ENCODE measurements at regions not wholly inside any gene's neighbourhood (a gene's known extent, or its start where the extent isn't known, plus 50 kb on each side); places are given as distances from the start of the nearest gene placed in this dataset.

- H3K36me3 ChIP-seq (ENCODE audit: control insufficient read depth, insufficient read depth, low read length) = no peaks in the 10 kb centered on the region
- H3K9me3 Mint-ChIP-seq = no peaks in the 10 kb centered on the region
- H3K9me3 ChIP-seq (ENCODE audit: control insufficient read depth, insufficient read depth, low read length) = no peaks in the 10 kb centered on the region
- H3K4me1 Mint-ChIP-seq = peaks cover 7 to 10% of the 10 kb centered on the region in 2 donors
- H3K4me1 ChIP-seq (ENCODE audit: control insufficient read depth, insufficient read depth, low read length) = peaks cover 6% of the 10 kb centered on the region
- no peak for DNase-seq
- intact Hi-C loops (cut with micrococcal nuclease) = no loop called here
- H3K27me3 ChIP-seq (ENCODE audit: control insufficient read depth, insufficient read depth, low read length) = no peaks in the 10 kb centered on the region
- ATAC-seq = no peak
- no peak overlapping the region for H3K27ac Mint-ChIP-seq
- no peaks in the 10 kb centered on the region for H3K36me3 Mint-ChIP-seq
- H3K27ac ChIP-seq (ENCODE audit: low read length) = no peak overlapping the region
- no peak for TF ChIP-seq CTCF (IDR thresholded peaks at IDR 0.05)
- no peak overlapping the region for H3K4me3 Mint-ChIP-seq
- no peaks in the 10 kb centered on the region for H3K27me3 Mint-ChIP-seq (ENCODE audit: low read depth in 2 of 2)
- no peak overlapping the region for H3K4me3 ChIP-seq (ENCODE audit: low read length)
These were observed 277.2 kb downstream of the BCL2 start for GRCh38 chr18:63042351-63042750.

- intact Hi-C loops (cut with micrococcal nuclease) = no loop called here
- no peaks in the 10 kb centered on the region for H3K9me3 Mint-ChIP-seq
- peak in 1 of 3 donors; percentile 44 for ATAC-seq
- H3K27ac Mint-ChIP-seq = no peak overlapping the region
- WGBS (ENCODE audit: insufficient coverage) = 63% methylated on average over 3 of the region's 4 CpGs
- Histone ChIP-seq H3K27me3 (ENCODE audit: control insufficient read depth, insufficient read depth, low read length) (no peaks in the 10 kb centered on the region), H3K9me3 (ENCODE audit: control insufficient read depth, insufficient read depth, low read length) (no peaks in the 10 kb centered on the region), H3K36me3 (ENCODE audit: control insufficient read depth, insufficient read depth, low read length) (no peaks in the 10 kb centered on the region), H3K4me3 (ENCODE audit: low read length) (no peak overlapping the region), H3K4me1 (ENCODE audit: control insufficient read depth, insufficient read depth, low read length) (peaks cover 6% of the 10 kb centered on the region), H3K27ac (ENCODE audit: low read length) (no peak overlapping the region)
- peak in 1 of 2 donors; percentile 47 for DNase-seq
- TF ChIP-seq CTCF (IDR thresholded peaks at IDR 0.05) = no peak
- peaks cover 5 to 7% of the 10 kb centered on the region in 2 donors for H3K4me1 Mint-ChIP-seq
- no peaks in the 10 kb centered on the region for H3K27me3 Mint-ChIP-seq (ENCODE audit: low read depth in 2 of 2)
- H3K36me3 Mint-ChIP-seq = no peaks in the 10 kb centered on the region
- H3K4me3 Mint-ChIP-seq = no peak overlapping the region
These were observed 278.7 kb downstream of the BCL2 start for GRCh38 chr18:63040788-63041410.

GRCh38 chr18:63037491-63037890 is 282.1 kb downstream of the BCL2 start:
- H3K27ac Mint-ChIP-seq = no peak overlapping the region
- no CpG with 5 or more reads among the region's 2 CpGs for WGBS (ENCODE audit: insufficient coverage)
- no peaks in the 10 kb centered on the region for H3K27me3 Mint-ChIP-seq (ENCODE audit: low read depth in 2 of 2)

More at GRCh38 chr18:63037491-63037890, 282.1 kb downstream of the BCL2 start:
- no peaks in the 10 kb centered on the region for H3K9me3 ChIP-seq (ENCODE audit: control insufficient read depth, insufficient read depth, low read length)
- no peak overlapping the region for H3K27ac ChIP-seq (ENCODE audit: low read length)
- Mint-ChIP-seq H3K9me3 (no peaks in the 10 kb centered on the region), H3K4me1 (peaks cover 5 to 7% of the 10 kb centered on the region in 2 donors), H3K4me3 (no peak overlapping the region), H3K36me3 (no peaks in the 10 kb centered on the region)
- H3K4me1 ChIP-seq (ENCODE audit: control insufficient read depth, insufficient read depth, low read length) = peaks cover 6% of the 10 kb centered on the region
- ATAC-seq = no peak
- TF ChIP-seq CTCF (IDR thresholded peaks at IDR 0.05) = no peak
- no peak overlapping the region for H3K4me3 ChIP-seq (ENCODE audit: low read length)
- no peak for DNase-seq
- H3K27me3 ChIP-seq (ENCODE audit: control insufficient read depth, insufficient read depth, low read length) = no peaks in the 10 kb centered on the region
- H3K36me3 ChIP-seq (ENCODE audit: control insufficient read depth, insufficient read depth, low read length) = no peaks in the 10 kb centered on the region
- intact Hi-C loops (cut with micrococcal nuclease) = no loop called here

Data from natural killer cell (primary cell).